ENCODE measurements at regions not wholly inside any gene's neighbourhood (a gene's known extent, or its start where the extent isn't known, plus 50 kb on each side); places are given as distances from the start of the nearest gene placed in this dataset.

DNA sequence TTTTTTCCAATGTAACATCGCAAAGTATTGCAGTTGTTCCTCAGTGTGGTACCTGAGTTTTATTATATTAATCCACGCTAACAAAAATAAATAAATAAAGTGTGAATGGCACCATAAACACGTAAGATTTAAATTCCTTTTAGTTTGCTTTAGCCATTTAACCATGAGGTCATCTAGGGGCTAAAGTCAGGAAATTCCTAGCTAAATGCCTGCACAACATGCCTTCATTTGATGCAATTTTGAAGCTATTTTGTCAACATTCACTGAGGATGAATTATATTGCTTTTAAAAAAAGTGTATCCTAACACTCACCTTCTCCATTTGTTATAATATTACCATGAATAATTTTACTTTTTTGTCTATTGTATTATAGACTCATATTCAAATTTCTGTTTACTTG is 714.4 kb downstream of the GATA3 start:
- intact Hi-C loops (cut with DNase I), result no loop called here
- WGBS, result 58% methylated on average over 3 of the region's 3 CpGs
- Histone ChIP-seq H3K27ac (no peak overlapping the region), H3K9me3 (no peaks in the 10 kb centered on the region), H3K4me1 (replicated peaks) (no peaks in the 10 kb centered on the region), H3K36me3 (no peaks in the 10 kb centered on the region), H3K27me3 (replicated peaks; ENCODE audit: insufficient read depth) (no peaks in the 10 kb centered on the region), H3K4me3 (no peak overlapping the region)
- TF ChIP-seq, protein P1, sequence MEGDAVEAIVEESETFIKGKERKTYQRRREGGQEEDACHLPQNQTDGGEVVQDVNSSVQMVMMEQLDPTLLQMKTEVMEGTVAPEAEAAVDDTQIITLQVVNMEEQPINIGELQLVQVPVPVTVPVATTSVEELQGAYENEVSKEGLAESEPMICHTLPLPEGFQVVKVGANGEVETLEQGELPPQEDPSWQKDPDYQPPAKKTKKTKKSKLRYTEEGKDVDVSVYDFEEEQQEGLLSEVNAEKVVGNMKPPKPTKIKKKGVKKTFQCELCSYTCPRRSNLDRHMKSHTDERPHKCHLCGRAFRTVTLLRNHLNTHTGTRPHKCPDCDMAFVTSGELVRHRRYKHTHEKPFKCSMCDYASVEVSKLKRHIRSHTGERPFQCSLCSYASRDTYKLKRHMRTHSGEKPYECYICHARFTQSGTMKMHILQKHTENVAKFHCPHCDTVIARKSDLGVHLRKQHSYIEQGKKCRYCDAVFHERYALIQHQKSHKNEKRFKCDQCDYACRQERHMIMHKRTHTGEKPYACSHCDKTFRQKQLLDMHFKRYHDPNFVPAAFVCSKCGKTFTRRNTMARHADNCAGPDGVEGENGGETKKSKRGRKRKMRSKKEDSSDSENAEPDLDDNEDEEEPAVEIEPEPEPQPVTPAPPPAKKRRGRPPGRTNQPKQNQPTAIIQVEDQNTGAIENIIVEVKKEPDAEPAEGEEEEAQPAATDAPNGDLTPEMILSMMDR (IDR thresholded peaks at IDR 0.05), result no peak
- TF ChIP-seq POLR2AphosphoS5 (IDR thresholded peaks at IDR 0.05) (no peak), POLR2A (IDR thresholded peaks at IDR 0.05) (no peak)
- DNase-seq (ENCODE audit: low spot score), result no peak

DNA sequence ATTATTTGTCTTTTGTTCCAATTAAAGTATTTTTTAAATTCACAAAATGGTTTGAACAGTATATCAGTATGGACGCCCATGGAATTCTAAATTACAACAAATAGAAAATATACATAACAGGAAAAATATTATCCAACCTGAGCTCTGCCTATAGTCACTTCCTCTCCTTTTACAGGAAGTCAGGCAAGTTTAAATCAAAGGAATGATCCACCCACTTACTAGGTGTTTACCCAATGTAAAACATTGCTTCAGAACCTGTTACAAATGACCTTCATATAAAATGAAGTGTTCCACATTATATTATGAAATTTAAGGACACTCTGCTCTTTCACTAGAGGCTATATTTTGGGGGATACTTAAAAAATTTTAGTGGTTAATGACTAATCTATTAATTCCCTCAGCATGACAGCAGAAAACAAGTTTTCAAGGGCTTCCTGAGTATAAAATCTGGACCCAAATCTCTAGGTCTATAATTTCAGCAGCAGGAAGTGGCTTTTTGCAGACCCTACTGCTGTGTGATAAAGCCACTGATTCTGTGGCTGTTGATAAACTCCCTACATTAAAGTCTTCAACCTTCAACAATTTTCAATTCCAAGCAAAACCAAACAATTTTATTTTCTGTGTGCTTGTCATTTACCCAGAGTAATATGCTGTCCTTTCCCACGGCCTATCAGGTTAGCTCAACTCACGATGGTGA is 722.6 kb downstream of the GATA3 start:
- WGBS, result 89% methylated on average over 3 of the region's 3 CpGs
- intact Hi-C loops (cut with DNase I), result no loop called here
- H3K9me3 ChIP-seq, result no peaks in the 10 kb centered on the region
- no peaks in the 10 kb centered on the region for H3K27me3 ChIP-seq (replicated peaks; ENCODE audit: insufficient read depth)
- no peaks in the 10 kb centered on the region for H3K36me3 ChIP-seq
- TF ChIP-seq POLR2A (IDR thresholded peaks at IDR 0.05), result no peak
- no peak for TF ChIP-seq POLR2AphosphoS5 (IDR thresholded peaks at IDR 0.05)
- TF ChIP-seq, protein P1 (IDR thresholded peaks at IDR 0.05), result no peak
- H3K4me3 ChIP-seq, result no peak overlapping the region
- H3K27ac ChIP-seq, result no peak overlapping the region
- no peak for DNase-seq (ENCODE audit: low spot score)
- no peaks in the 10 kb centered on the region for H3K4me1 ChIP-seq (replicated peaks)

DNA sequence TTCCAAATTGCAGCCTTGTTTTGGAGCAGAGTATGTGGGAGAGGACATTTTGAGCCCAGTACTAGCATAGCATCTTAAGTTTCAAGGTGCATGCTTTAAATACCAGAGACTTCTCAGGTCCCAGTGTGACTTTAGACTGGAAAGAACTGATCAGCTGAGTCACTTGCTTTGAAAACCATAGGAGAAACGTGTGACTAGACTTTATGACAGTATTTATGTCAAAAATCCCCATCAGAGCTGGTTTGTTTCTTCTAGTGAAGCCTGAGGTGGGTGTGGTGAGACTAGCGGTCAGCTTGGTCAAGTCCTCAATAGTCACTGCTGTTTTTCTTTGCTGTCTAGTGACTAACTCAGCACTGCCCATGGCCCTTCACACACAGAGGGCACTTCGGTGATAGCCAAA is 724.2 kb downstream of the GATA3 start:
- Histone ChIP-seq H3K36me3 (no peaks in the 10 kb centered on the region), H3K9me3 (no peaks in the 10 kb centered on the region), H3K27me3 (replicated peaks; ENCODE audit: insufficient read depth) (no peaks in the 10 kb centered on the region), H3K4me1 (replicated peaks) (no peaks in the 10 kb centered on the region), H3K4me3 (no peak overlapping the region), H3K27ac (no peak overlapping the region)
- no peak for DNase-seq (ENCODE audit: low spot score)
- intact Hi-C loops (cut with DNase I), result no loop called here
- TF ChIP-seq POLR2A (IDR thresholded peaks at IDR 0.05), result no peak
- no peak for TF ChIP-seq POLR2AphosphoS5 (IDR thresholded peaks at IDR 0.05)
- TF ChIP-seq, protein P1 (IDR thresholded peaks at IDR 0.05), result no peak
- WGBS, result 77% methylated on average over 3 of the region's 3 CpGs

DNA sequence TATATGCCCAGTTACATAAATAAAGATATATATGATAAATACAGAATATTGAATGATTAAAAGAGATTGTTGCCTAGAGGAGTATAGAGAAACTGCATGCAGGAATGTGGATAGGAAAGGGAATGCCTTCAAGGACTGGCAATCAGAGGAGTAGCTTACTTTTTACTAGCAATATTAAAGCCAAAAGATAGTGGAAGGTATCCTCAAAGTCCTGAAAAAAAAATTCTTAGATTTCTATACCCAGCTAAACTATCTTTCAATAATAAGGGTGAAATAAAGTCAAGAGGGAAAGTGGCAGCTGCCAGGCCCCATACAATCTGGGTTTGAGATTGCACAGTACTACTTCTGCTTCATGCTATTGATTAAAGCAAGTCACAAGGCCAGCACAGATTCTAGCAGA is 733.2 kb downstream of the GATA3 start:
- H3K27me3 ChIP-seq (replicated peaks; ENCODE audit: insufficient read depth), result no peaks in the 10 kb centered on the region
- H3K36me3 ChIP-seq, result no peaks in the 10 kb centered on the region
- no peaks in the 10 kb centered on the region for H3K4me1 ChIP-seq (replicated peaks)
- no peak for DNase-seq (ENCODE audit: low spot score)
- H3K27ac ChIP-seq, result no peak overlapping the region
- no peaks in the 10 kb centered on the region for H3K9me3 ChIP-seq
- no peak overlapping the region for H3K4me3 ChIP-seq
- intact Hi-C loops (cut with DNase I), result no loop called here
- TF ChIP-seq, protein P1 (IDR thresholded peaks at IDR 0.05), result no peak
- no peak for TF ChIP-seq POLR2A (IDR thresholded peaks at IDR 0.05)
- TF ChIP-seq POLR2AphosphoS5 (IDR thresholded peaks at IDR 0.05), result no peak

DNA sequence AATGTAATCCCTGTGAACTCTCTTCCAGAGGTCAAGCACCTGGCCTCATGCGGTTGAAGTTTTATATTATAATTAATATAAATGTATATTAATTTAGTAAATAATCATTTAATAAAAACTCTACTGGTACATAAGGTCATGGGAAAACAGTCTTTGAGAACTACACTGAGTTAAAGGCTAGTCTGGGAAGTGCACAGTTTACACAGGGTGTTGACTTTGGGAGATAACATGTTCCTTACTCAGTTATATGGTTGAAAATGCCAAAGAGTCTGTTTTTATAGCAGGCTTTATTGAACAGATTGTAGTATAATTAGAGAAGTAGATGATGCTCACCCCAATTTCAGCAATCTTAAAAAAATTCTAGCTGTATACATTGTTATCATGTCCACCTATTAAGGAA is 735.9 kb downstream of the GATA3 start:
- no peaks in the 10 kb centered on the region for H3K4me1 ChIP-seq (replicated peaks)
- no peak overlapping the region for H3K4me3 ChIP-seq
- TF ChIP-seq POLR2AphosphoS5 (IDR thresholded peaks at IDR 0.05), result peak; percentile 70
- no peak for TF ChIP-seq POLR2A (IDR thresholded peaks at IDR 0.05)
- H3K27ac ChIP-seq, result no peak overlapping the region
- peak; percentile 11 for DNase-seq (ENCODE audit: low spot score)
- no peaks in the 10 kb centered on the region for H3K27me3 ChIP-seq (replicated peaks; ENCODE audit: insufficient read depth)
- H3K36me3 ChIP-seq, result no peaks in the 10 kb centered on the region
- intact Hi-C loops (cut with DNase I), result no loop called here
- 24% methylated on average over 1 of the region's 1 CpG for WGBS
- H3K9me3 ChIP-seq, result no peaks in the 10 kb centered on the region
